ENCODE measurements at regions not wholly inside any gene's neighbourhood (a gene's known extent, or its start where the extent isn't known, plus 50 kb on each side); places are given as distances from the start of the nearest gene placed in this dataset.

GRCh38 chr12:90460681-90461080 lies 494.3 kb downstream of the CCER1 start:
- Histone ChIP-seq H3K79me1 (ENCODE audit: insufficient read depth, low read depth, low read length, poor library complexity, severe bottlenecking) (no peaks in the 10 kb centered on the region), H3T11ph (ENCODE audit: low read length) (no peak overlapping the region), H2BK20ac (ENCODE audit: low read depth, low read length, poor library complexity, severe bottlenecking) (no peak overlapping the region), H4K91ac (ENCODE audit: insufficient read length, low read depth, low read length) (no peak overlapping the region), H2BK12ac (ENCODE audit: insufficient read length, low read depth, low read length) (no peak overlapping the region), H3K4me2 (ENCODE audit: insufficient read depth, insufficient read length, low read length) (no peak overlapping the region), H4K20me1 (ENCODE audit: control insufficient read depth, insufficient read depth, insufficient read length) (no peaks in the 10 kb centered on the region), H3K27me3 (ENCODE audit: insufficient read depth, low read length) (no peaks in the 10 kb centered on the region), H3K4me1 (ENCODE audit: insufficient read depth, low read length) (no peaks in the 10 kb centered on the region), H3K27ac (ENCODE audit: insufficient read length, low read depth, low read length) (no peak overlapping the region), H3K56ac (ENCODE audit: insufficient read length, low read depth, low read length) (no peak overlapping the region), H2AK5ac (ENCODE audit: insufficient read length, low read length) (no peak overlapping the region), H2BK15ac (ENCODE audit: low read depth, low read length) (no peak overlapping the region), H3K9ac (ENCODE audit: extremely low read depth, insufficient read length, low read length) (no peak overlapping the region), H4K5ac (ENCODE audit: insufficient read length, low read depth, low read length) (no peak overlapping the region), H4K8ac (replicated peaks; ENCODE audit: insufficient read length, low read depth, low read length) (no peak overlapping the region), H3K23ac (ENCODE audit: insufficient read length, low read depth, low read length) (no peak overlapping the region), H3K14ac (ENCODE audit: insufficient read depth, low read length) (no peak overlapping the region), H2AFZ (ENCODE audit: low read length) (no peak overlapping the region), H3K79me2 (ENCODE audit: insufficient read depth, low read length) (no peaks in the 10 kb centered on the region), H3K23me2 (ENCODE audit: insufficient read length, low read depth, low read length, poor library complexity, severe bottlenecking) (no peaks in the 10 kb centered on the region), H2BK120ac (ENCODE audit: low read depth, low read length, poor library complexity, severe bottlenecking) (no peak overlapping the region), H2BK5ac (ENCODE audit: insufficient read length, low read length) (no peak overlapping the region), H3K18ac (ENCODE audit: insufficient read length, low read depth, low read length) (no peak overlapping the region), H3K9me3 (ENCODE audit: control insufficient read depth, low read depth, low read length) (no peaks in the 10 kb centered on the region), H3K4ac (ENCODE audit: low read depth, low read length) (no peak overlapping the region)
- Mint-ChIP-seq H3K36me3 (ENCODE audit: insufficient read depth in 1 of 3, low read depth in 3 of 3) (peaks cover 1 to 7% (median 2%) of the 10 kb centered on the region in 3 experiments; a peak in 4 of 7 replicates), H3K4me3 (no peak overlapping the region), H3K4me1 (peaks cover 0 to 6% of the 10 kb centered on the region in 2 experiments; a peak in 1 of 4 replicates), H3K27ac (no peak overlapping the region), H3K9me3 (peaks cover 2 to 4% of the 10 kb centered on the region in 2 experiments; a peak in 4 of 5 replicates), H3K27me3 (ENCODE audit: low read depth) (no peaks in the 10 kb centered on the region)
- no CpG with 5 or more reads among the region's 1 CpG for WGBS (ENCODE audit: extremely low coverage, insufficient read length, low lambda C conversion rate)
- DNase-seq: no peak
- no peak for TF ChIP-seq CTCF (conservative IDR thresholded peaks at IDR 0.05)

Data from H9 (cell line).